Endodermal cell (in vitro differentiated cells): ENCODE measurements at regions not wholly inside any gene's neighbourhood (a gene's known extent, or its start where the extent isn't known, plus 50 kb on each side); places are given as distances from the start of the nearest gene placed in this dataset.

Source experiments
- DNase-seq: peaks from one replicate; pipeline ENCODE4 v3.0.0-alpha.2; 2017
- H3K27ac ChIP-seq: 2 replicates; pipeline ENCODE4 v1.5.1; 2013; ENCODE audit warnings: mild to moderate bottlenecking, low read depth, low read length, moderate library complexity
- H3K27me3 ChIP-seq: 2 replicates; pipeline ENCODE4 v1.6.1; 2013; ENCODE audit warnings: mild to moderate bottlenecking, low read length, moderate library complexity; ENCODE audit not compliant: insufficient read depth, control insufficient read depth, poor library complexity, severe bottlenecking
- H3K36me3 ChIP-seq: 2 replicates; pipeline ENCODE4 v1.7.0; 2013; ENCODE audit warnings: mild to moderate bottlenecking, low read length, moderate library complexity; ENCODE audit not compliant: control insufficient read depth, insufficient read depth
- H3K4me1 ChIP-seq: one replicate; pipeline ENCODE4 v1.7.0; 2013; ENCODE audit warnings: low read length; ENCODE audit not compliant: control insufficient read depth, insufficient read depth
- H3K4me3 ChIP-seq: 2 replicates; pipeline ENCODE4 v1.5.1; 2013; ENCODE audit warnings: mild to moderate bottlenecking, low read length, moderate library complexity
- H3K9ac ChIP-seq: 2 replicates; pipeline ENCODE4 v1.6.1; 2013; ENCODE audit warnings: mild to moderate bottlenecking, low read length, moderate library complexity; ENCODE audit not compliant: poor library complexity, severe bottlenecking; ENCODE audit errors: extremely low read depth
- H3K9me3 ChIP-seq: 2 replicates; pipeline ENCODE4 v1.6.1; 2013; ENCODE audit warnings: mild to moderate bottlenecking, low read length, moderate library complexity; ENCODE audit not compliant: control insufficient read depth
- H3K27ac Mint-ChIP-seq: 2 replicates; pipeline ENCODE4 v1.8.0; 2020; ENCODE audit warnings: mixed read lengths
- H3K27me3 Mint-ChIP-seq: 2 replicates; pipeline ENCODE4 v1.8.0; 2021; ENCODE audit warnings: mild to moderate bottlenecking, mixed read lengths; ENCODE audit not compliant: insufficient read depth
- H3K36me3 Mint-ChIP-seq: 2 replicates; pipeline ENCODE4 v1.8.0; 2020; ENCODE audit warnings: low read depth, mixed read lengths
- H3K4me1 Mint-ChIP-seq: 2 replicates; pipeline ENCODE4 v1.8.0; 2020; ENCODE audit warnings: mixed read lengths
- H3K4me3 Mint-ChIP-seq: 2 replicates; pipeline ENCODE4 v1.8.0; 2020; ENCODE audit warnings: mild to moderate bottlenecking, moderate library complexity, mixed read lengths
- H3K9me3 Mint-ChIP-seq: 2 replicates; pipeline ENCODE4 v1.8.0; 2020; ENCODE audit warnings: mild to moderate bottlenecking, mixed read lengths
- WGBS, 2 experiments: methylation state at CpG; one replicate each; pipeline versions ENCODE4 v1.1.5 to v1.1.7; 2013; ENCODE audit warnings: missing lambda C conversion rate in 2 of 2, mixed read lengths in 1 of 2; ENCODE audit not compliant: insufficient coverage in 1 of 2, insufficient read length in 1 of 2; 5-methylcytosine and 5-hydroxymethylcytosine counted together
- TF ChIP-seq, protein P1 (sequence below): fragments of 200-600 bp; sonication (generic); conservative IDR thresholded peaks from 2 replicates; pipeline ENCODE4 v1.5.0; 2021; ENCODE audit warnings: antibody characterized with exemption, mild to moderate bottlenecking

GRCh38 chr6:90795078-90795477, 208.2 kb upstream of the MAP3K7 start:
- Histone ChIP-seq H3K4me3 (no peak overlapping the region), H3K9ac (no peak overlapping the region), H3K4me1 (no peaks in the 10 kb centered on the region), H3K27me3 (no peaks in the 10 kb centered on the region), H3K36me3 (no peaks in the 10 kb centered on the region), H3K27ac (no peak overlapping the region), H3K9me3 (no peaks in the 10 kb centered on the region)
- H3K36me3 Mint-ChIP-seq: no peaks in the 10 kb centered on the region
- peaks cover 4% of the 10 kb centered on the region for H3K27me3 Mint-ChIP-seq
- H3K4me1 Mint-ChIP-seq: peaks cover 5% of the 10 kb centered on the region
- TF ChIP-seq, protein P1, sequence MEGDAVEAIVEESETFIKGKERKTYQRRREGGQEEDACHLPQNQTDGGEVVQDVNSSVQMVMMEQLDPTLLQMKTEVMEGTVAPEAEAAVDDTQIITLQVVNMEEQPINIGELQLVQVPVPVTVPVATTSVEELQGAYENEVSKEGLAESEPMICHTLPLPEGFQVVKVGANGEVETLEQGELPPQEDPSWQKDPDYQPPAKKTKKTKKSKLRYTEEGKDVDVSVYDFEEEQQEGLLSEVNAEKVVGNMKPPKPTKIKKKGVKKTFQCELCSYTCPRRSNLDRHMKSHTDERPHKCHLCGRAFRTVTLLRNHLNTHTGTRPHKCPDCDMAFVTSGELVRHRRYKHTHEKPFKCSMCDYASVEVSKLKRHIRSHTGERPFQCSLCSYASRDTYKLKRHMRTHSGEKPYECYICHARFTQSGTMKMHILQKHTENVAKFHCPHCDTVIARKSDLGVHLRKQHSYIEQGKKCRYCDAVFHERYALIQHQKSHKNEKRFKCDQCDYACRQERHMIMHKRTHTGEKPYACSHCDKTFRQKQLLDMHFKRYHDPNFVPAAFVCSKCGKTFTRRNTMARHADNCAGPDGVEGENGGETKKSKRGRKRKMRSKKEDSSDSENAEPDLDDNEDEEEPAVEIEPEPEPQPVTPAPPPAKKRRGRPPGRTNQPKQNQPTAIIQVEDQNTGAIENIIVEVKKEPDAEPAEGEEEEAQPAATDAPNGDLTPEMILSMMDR: no peak
- WGBS, 2 experiments: 93 to 95% methylated on average over 1 to 2 of the region's 2 CpGs
- no peak for DNase-seq
- no peak overlapping the region for H3K27ac Mint-ChIP-seq
- H3K4me3 Mint-ChIP-seq: no peak overlapping the region
- no peaks in the 10 kb centered on the region for H3K9me3 Mint-ChIP-seq

GRCh38 chr6:90793771-90794170, 206.9 kb upstream of the MAP3K7 start:
- Histone ChIP-seq H3K27me3 (no peaks in the 10 kb centered on the region), H3K9ac (no peak overlapping the region), H3K4me3 (no peak overlapping the region), H3K36me3 (no peaks in the 10 kb centered on the region), H3K4me1 (no peaks in the 10 kb centered on the region), H3K9me3 (no peaks in the 10 kb centered on the region), H3K27ac (no peak overlapping the region)
- Mint-ChIP-seq H3K27me3 (no peaks in the 10 kb centered on the region), H3K27ac (no peak overlapping the region), H3K36me3 (no peaks in the 10 kb centered on the region), H3K4me1 (peaks cover 5% of the 10 kb centered on the region), H3K4me3 (no peak overlapping the region), H3K9me3 (no peaks in the 10 kb centered on the region)
- TF ChIP-seq, protein P1: no peak
- WGBS, 2 experiments: 96% methylated on average over 2 of the region's 2 CpGs; no CpG with 5 or more reads in 1 of the 2 experiments
- no peak for DNase-seq

GRCh38 chr6:90790696-90791095, 203.8 kb upstream of the MAP3K7 start:
- Histone ChIP-seq H3K4me1 (no peaks in the 10 kb centered on the region), H3K27me3 (no peaks in the 10 kb centered on the region), H3K36me3 (no peaks in the 10 kb centered on the region), H3K27ac (no peak overlapping the region), H3K4me3 (no peak overlapping the region), H3K9me3 (no peaks in the 10 kb centered on the region), H3K9ac (no peak overlapping the region)
- peaks cover 5% of the 10 kb centered on the region for H3K4me1 Mint-ChIP-seq
- no peaks in the 10 kb centered on the region for H3K27me3 Mint-ChIP-seq
- TF ChIP-seq, protein P1: no peak
- no peak for DNase-seq
- no peak overlapping the region for H3K27ac Mint-ChIP-seq
- no peaks in the 10 kb centered on the region for H3K9me3 Mint-ChIP-seq
- H3K4me3 Mint-ChIP-seq: no peak overlapping the region
- 87 to 94% methylated on average over 2 of the region's 2 CpGs for WGBS, 2 experiments
- H3K36me3 Mint-ChIP-seq: no peaks in the 10 kb centered on the region
